H54 (cell line): ENCODE measurements at regions not wholly inside any gene's neighbourhood (a gene's known extent, or its start where the extent isn't known, plus 50 kb on each side); places are given as distances from the start of the nearest gene placed in this dataset.

Source experiments
- DNase-seq: peaks from one replicate; pipeline ENCODE4 v3.0.0; 2011; ENCODE audit warnings: low spot score, mixed read lengths; ENCODE audit not compliant: insufficient read length
- FAIRE-seq: peaks from 3 replicates; lab custom pipeline; 2011; peaks lifted over from hg19 to GRCh38; lab: Jason Lieb, UNC
- POLR2A ChIP-seq: IDR thresholded peaks from 2 replicates; pipeline ENCODE4 v1.6.1; 2011; ENCODE audit warnings: low read depth, mild to moderate bottlenecking, low read length

DNA sequence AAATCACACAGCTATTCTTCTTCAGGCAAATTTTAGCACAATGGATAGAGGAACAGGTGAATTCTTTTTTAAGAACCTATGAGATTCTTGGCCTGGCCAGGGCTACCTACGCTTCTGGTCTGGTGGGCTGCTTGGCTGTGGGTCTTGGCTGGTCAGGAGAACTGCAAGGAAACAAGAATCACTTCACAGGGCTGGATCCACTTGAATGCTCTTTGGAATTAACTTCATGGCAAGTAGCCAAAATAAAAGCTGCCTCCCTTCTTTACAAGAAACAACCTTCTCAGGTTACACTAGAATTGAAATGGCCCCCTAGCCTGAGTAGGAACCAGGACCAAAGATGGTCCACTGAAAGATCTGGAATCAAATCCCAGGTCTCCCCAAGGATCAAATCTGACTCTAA, 519.1 kb downstream of the IQCM start:
- FAIRE-seq (no peak), DNase-seq (no peak)
- no peak for TF ChIP-seq POLR2A

DNA sequence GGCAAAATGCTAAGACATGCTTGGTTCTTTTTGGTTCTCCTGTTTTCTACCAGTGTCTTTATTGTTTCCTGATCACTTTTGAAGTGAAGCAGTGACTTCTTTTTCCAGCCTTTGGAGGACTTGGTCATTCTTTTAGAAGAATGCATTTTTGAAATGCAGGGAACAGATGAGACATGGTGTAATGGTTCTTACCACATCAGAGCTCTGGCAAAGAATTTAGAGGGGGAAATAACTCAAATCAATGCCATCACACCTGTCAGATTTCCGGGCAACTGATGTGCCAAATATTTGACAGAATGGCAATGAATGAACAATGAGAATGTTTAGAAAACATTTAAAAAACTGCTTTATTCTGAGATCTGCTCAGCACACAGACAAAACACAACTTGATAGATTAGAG, 519.6 kb downstream of the IQCM start:
- DNase-seq (no peak), FAIRE-seq (no peak)
- no peak for TF ChIP-seq POLR2A

DNA sequence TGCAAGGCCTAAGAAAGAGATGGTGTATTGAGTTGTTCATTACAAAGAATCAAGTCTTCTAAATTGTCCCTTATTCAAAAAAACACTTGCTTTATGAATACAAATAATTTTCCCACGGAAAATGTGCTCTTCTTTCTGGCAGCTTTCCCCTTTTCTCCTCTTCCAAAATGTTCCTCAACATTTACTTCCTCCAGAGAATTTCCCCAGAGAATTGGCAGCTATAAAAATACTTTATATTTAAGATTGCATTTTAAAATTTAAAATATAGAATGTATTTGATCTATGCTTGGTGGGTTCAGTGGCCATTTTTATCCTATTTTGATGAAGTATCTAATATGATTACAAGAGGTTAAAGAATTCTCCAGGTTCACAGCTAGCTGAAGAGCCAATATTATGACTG, 521.0 kb downstream of the IQCM start:
- no peak for FAIRE-seq
- DNase-seq: no peak
- no peak for TF ChIP-seq POLR2A

DNA sequence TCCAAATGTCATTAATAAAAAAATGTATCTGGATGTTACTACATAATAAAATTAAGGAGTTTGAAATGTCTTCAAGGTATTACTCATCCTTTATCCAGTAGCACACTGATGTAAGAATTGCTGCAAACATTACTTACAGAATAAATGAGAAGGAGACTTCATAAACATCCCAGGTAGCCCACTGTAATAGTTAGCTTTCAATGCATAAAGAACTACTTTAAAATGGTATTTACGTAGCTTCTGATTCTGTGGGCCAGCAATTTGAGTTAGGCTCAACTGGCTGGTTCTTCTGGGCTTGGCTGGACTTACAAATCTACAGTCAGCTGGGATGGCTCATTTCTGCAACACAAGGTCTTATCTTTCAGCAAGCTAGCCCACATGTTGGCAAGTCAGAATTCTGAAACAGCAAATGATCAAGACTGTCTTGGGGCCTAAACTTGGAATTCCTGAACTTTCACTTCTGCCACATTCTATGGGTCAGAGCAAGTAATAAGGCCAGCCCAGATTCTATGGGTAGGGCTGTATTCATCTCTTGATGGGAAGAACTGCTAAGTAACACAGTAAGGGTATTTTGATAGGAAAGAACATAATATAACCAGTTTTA, 522.5 kb downstream of the IQCM start:
- TF ChIP-seq POLR2A: no peak
- DNase-seq (no peak), FAIRE-seq (no peak)

DNA sequence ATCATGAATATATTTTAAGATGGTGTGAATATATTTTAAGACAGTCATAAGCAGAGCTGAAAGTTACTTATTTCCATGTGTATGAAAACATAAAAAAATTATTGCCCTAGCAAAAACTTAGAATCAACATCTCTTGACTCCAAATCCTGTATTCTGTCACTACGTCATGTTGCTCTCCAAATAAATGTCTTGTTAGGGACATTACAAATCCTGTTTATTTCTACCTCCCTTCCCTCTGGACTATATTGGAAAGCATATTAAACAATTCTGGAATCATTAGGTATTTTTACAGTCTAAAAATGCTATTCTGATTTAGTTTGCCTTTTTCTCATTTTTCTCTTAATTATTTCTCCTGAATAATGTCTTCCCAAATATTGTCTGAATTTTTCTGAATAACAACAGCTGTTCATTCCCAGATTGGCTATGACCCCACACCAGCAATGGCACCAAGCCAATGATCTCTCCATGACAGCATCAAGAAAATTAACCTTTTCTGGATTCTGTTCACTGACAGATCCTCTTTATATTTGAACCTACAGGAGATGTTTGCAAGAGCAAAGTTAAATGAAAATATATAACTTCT, 523.1 kb downstream of the IQCM start:
- TF ChIP-seq POLR2A: no peak
- DNase-seq (no peak), FAIRE-seq (no peak)

DNA sequence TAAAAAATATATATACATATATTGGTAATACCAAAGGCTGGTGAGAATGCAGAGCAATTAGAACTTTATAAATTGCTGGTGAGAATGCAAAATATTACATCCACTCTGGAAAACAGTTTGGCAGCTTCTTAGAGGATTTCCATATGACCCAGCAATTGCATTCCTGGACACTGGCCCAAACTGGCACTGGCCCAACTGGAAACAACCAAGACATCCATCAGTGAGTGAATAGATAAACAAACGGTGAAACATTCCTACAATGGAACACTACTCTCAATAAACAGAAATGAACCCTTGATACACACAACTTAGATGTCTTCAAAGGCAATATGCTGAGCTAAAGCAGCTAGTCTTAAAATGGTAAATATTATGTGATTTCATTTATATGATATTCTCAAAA, 524.2 kb downstream of the IQCM start:
- FAIRE-seq (no peak), DNase-seq (no peak)
- TF ChIP-seq POLR2A: no peak

DNA sequence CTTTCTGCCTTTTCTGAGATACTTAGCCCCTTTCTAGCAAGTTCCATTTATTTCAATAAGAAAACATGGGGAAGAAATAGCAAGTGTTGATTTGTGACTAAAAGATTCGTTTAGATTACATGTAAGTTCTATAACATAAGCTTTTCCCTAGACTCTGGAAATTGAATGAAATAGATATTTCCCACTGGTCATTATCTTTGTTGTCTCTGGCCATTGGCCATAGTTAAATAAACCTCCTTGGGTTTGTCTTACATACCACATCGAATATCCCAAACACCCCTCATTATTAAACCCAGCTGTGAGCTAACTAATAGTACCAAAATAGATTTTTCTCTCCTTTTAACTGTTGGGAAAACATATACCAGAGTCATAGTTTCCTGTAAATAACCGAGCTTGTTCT, 534.8 kb downstream of the IQCM start:
- FAIRE-seq: no peak
- no peak for DNase-seq
- TF ChIP-seq POLR2A: no peak

DNA sequence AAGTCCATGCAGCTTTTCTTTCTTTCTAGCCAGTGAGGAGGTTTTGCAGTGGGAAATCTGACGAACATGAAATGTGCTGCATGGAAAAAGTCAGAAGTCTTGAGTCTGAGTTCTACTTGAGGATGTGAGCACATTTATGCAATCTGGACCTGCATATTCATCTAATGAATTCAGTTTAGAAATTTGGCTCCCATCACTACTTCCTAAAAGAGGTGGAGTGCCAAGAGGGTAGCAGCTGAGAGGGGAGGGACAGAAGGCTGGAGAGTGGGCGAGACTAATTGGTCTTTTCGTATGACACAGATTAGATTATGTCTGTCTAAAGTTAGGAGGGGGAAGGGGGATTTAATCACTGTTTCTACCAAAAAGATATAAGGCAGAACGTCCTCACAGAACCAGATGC, 535.9 kb downstream of the IQCM start:
- FAIRE-seq (no peak), DNase-seq (no peak)
- TF ChIP-seq POLR2A: no peak

DNA sequence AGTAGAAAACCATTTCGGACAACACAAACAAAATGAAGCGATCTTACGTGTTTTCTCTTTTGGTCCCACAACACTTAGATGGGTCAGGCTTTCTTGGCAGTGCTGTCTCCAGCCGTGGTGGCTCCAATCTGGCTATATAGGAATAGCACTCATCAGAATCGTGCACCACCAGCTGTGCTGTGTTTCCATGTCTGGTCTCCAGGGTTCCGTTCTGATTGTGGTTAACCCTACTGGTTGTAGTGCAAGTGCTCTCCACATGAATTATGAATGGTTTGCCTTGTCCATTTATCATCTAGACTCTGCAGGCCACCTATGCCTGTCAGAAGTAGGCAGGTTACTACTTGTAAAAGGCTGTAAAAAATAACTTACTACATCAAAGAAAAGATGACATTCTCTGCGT, 536.3 kb downstream of the IQCM start:
- FAIRE-seq: no peak
- DNase-seq: no peak
- TF ChIP-seq POLR2A: no peak

DNA sequence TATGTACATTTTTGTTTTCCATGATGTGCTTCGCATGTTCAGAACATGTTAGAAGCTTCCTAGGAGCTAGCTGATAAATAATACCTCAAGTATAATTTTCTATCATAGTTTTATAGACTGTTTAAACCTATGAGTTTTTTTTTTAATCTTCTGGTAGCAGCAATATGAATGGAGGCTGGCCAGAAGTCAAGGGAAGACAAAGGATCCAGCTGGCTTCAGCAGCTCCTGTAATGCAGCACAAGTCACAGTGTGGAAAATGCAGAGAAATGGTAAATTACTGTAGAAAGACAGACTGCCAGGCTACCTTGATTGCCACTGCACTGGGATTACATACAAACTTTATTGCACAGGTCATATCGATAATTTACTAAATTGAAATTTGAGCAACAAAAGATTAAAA, 537.9 kb downstream of the IQCM start:
- FAIRE-seq: no peak
- no peak for DNase-seq
- no peak for TF ChIP-seq POLR2A

DNA sequence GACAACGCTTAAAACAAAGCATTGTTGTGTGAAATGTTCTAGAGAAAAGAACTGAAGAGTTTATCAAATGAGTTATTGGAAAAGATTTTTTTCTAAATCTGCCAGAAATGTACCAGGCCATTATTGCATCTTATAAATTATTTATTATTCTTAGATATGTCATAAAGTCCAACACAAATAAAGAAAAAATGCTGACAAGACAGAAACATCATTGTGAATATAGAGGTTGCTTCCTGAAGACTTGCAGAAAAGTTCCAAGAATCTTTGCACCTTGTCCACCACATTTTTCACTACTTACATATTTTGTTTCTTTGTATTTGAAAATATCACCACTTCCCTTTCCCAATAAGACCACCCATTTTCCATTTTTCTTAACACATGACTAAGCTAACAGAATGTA, 545.8 kb downstream of the IQCM start:
- no peak for FAIRE-seq
- no peak for DNase-seq
- no peak for TF ChIP-seq POLR2A

DNA sequence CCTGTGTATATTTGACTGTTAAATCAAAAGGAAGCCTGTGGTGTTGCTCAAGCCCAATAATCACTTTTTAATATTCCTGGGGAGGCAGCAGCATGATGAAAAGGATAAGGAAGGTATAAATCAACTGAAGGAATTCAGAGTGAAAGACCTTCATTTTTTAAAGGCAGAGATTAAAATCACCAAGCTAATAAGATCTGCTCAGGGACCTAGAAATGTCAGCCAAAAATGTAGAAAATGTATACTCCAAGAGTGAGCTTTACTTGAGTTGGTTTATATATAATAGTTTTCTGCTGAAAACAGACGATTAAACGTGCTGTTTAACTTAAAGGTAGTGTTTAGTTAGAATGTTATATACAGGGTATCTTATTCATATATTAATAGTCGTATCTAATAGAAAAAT, 549.3 kb downstream of the IQCM start:
- FAIRE-seq (no peak), DNase-seq (no peak)
- no peak for TF ChIP-seq POLR2A

DNA sequence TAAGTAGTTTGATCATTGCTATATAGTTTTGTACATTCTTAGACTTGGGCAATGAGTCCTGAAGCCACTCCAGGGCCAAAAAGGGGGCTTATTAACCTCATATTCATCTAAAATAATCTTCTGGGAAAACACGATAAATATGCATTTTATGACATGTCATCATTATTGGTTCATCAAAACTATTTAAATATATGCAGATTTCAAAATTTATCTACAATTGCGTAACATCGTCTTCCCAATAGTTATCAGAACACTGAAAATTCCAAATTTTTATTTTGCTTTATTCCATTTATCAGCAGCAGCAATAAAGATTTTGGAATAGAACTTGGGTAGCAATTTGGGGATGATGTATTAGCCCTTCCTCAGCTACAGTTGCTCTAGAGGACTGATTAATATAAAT, 550.0 kb downstream of the IQCM start:
- FAIRE-seq (no peak), DNase-seq (no peak)
- no peak for TF ChIP-seq POLR2A

DNA sequence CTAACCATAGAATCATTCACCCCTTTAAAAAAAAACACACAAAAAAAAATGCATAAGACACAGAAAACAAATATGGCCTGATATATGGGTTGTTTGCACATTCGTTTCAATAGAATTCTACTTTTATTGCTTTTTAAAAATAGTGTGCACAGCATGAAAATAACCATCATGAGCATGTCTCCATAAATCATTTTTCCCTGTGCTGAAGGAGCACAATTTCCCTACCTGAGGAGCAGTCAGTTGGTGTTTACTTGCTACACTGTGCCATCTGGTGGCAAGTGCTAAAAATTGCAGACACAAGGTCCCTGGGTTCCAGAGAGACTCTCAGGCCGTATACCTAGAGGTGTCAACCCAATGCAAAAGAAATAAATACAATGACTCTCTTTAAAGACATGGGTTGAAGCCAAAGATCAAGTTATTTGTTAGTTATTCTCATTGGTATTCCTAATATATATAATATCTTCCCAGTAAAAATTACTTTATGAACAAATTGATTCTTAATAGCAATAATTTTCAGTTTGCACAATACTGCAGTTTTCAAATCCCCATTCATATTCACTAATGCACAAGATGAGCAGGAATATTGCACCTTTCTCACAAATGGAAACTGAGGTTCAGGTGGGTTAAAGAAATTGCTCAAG, 551.4 kb downstream of the IQCM start:
- no peak for TF ChIP-seq POLR2A
- DNase-seq (peak; percentile 1), FAIRE-seq (no peak)

DNA sequence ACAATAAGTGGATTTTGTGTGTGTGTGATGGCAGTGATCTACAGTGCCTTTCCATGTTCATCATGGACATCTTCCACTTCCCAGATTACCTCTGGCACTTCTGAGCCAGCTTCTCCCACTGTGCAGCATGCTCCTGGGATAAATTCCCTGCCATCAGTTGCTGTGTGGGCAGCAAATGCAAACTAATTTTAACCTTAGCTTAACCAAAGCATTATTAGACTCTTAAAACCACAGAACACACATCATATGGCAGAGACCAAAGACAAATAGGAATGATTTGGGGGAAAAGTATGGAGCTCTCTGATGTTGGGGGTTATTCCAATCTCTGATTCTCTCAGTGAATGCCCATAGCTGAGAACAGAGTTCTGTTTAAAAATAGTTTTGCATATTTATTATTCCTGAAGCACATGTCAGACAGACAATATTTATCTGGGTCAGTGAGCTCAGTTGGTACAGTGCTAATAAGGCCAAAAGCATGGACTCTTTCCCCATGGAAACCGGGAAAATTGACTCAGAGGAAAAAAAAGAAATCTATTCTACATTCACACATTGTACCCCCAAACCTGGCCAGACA, 567.4 kb downstream of the IQCM start:
- no peak for TF ChIP-seq POLR2A
- FAIRE-seq: no peak
- no peak for DNase-seq
